Immature natural killer cell (primary cell): ENCODE measurements at regions not wholly inside any gene's neighbourhood (a gene's known extent, or its start where the extent isn't known, plus 50 kb on each side); places are given as distances from the start of the nearest gene placed in this dataset.

Experiments
- DNase-seq, 3 donors: peaks; one replicate each; pipeline ENCODE4 v3.0.0; 2022; ENCODE audit warnings: mixed read lengths in 1 of 3
- H3K27ac Mint-ChIP-seq, 6 donors: one replicate each; pipeline ENCODE4 v1.8.0; 2020; ENCODE audit warnings: mixed read lengths in 6 of 6, mild to moderate bottlenecking in 5 of 6, inconsistent platforms in 4 of 6, moderate library complexity in 3 of 6
- H3K27me3 Mint-ChIP-seq, 3 donors: one replicate each; pipeline ENCODE4 v1.8.0; 2020 to 2021; ENCODE audit warnings: low read depth in 3 of 3, mild to moderate bottlenecking in 3 of 3, mixed read lengths in 3 of 3, moderate library complexity in 3 of 3, inconsistent platforms in 1 of 3
- H3K36me3 Mint-ChIP-seq, 3 donors: one replicate each; pipeline ENCODE4 v1.8.0; 2020; ENCODE audit warnings: mixed read lengths in 3 of 3, inconsistent platforms in 2 of 3, mild to moderate bottlenecking in 2 of 3
- H3K4me1 Mint-ChIP-seq, 2 donors: one replicate each; pipeline ENCODE4 v1.8.0; 2020; ENCODE audit warnings: inconsistent platforms in 2 of 2, mild to moderate bottlenecking in 2 of 2, mixed read lengths in 2 of 2, moderate library complexity in 1 of 2
- H3K4me3 Mint-ChIP-seq, 5 donors: one replicate each; pipeline ENCODE4 v1.8.0; 2020; ENCODE audit warnings: mild to moderate bottlenecking in 5 of 5, mixed read lengths in 5 of 5, inconsistent platforms in 3 of 5, moderate library complexity in 3 of 5
- H3K9me3 Mint-ChIP-seq, 6 donors: one replicate each; pipeline ENCODE4 v1.8.0; 2020; ENCODE audit warnings: mild to moderate bottlenecking in 6 of 6, mixed read lengths in 6 of 6, inconsistent platforms in 4 of 6, moderate library complexity in 3 of 6

- H3K27me3 Mint-ChIP-seq = peaks cover under 1 to 4% (median 1%) of the 10 kb centered on the region in 3 donors
- no peak overlapping the region for H3K4me3 Mint-ChIP-seq
- no peaks in the 10 kb centered on the region for H3K4me1 Mint-ChIP-seq
- no peak overlapping the region for H3K27ac Mint-ChIP-seq
- H3K9me3 Mint-ChIP-seq = peaks cover 0 to 14% (median 5%) of the 10 kb centered on the region in 6 donors
- H3K36me3 Mint-ChIP-seq = no peaks in the 10 kb centered on the region
- no peak for DNase-seq
Observed at GRCh38 chr6:104404377-104404776, 455.3 kb downstream of the HACE1 start.

- no peaks in the 10 kb centered on the region for H3K36me3 Mint-ChIP-seq
- H3K4me1 Mint-ChIP-seq = no peaks in the 10 kb centered on the region
- peaks cover 0 to 6% (median 4%) of the 10 kb centered on the region in 6 donors for H3K9me3 Mint-ChIP-seq
- no peak overlapping the region for H3K27ac Mint-ChIP-seq
- no peak for DNase-seq
- H3K27me3 Mint-ChIP-seq = peaks cover 0 to 2% (median 1%) of the 10 kb centered on the region in 3 donors
- H3K4me3 Mint-ChIP-seq = no peak overlapping the region
Observed at GRCh38 chr6:104402572-104402971, 457.1 kb downstream of the HACE1 start.

GRCh38 chr6:104401926-104402325 lies 457.8 kb downstream of the HACE1 start:
- no peak overlapping the region for H3K4me3 Mint-ChIP-seq
- H3K27ac Mint-ChIP-seq = no peak overlapping the region
- H3K36me3 Mint-ChIP-seq = no peaks in the 10 kb centered on the region
- H3K4me1 Mint-ChIP-seq = no peaks in the 10 kb centered on the region
- peaks cover 0 to 2% (median 1%) of the 10 kb centered on the region in 3 donors for H3K27me3 Mint-ChIP-seq
- H3K9me3 Mint-ChIP-seq = peaks cover 0 to 6% (median 4%) of the 10 kb centered on the region in 6 donors
- DNase-seq = no peak

- Mint-ChIP-seq H3K36me3 (no peaks in the 10 kb centered on the region), H3K27me3 (peaks cover 0 to 2% (median 1%) of the 10 kb centered on the region in 3 donors), H3K9me3 (peaks cover 0 to 6% (median 3%) of the 10 kb centered on the region in 6 donors), H3K27ac (no peak overlapping the region), H3K4me1 (no peaks in the 10 kb centered on the region), H3K4me3 (no peak overlapping the region)
- DNase-seq = no peak
Observed at GRCh38 chr6:104400844-104401243, 458.9 kb downstream of the HACE1 start.

- Mint-ChIP-seq H3K36me3 (no peaks in the 10 kb centered on the region), H3K9me3 (peaks cover 0 to 10% (median 4%) of the 10 kb centered on the region in 6 donors), H3K27ac (no peak overlapping the region), H3K27me3 (peaks cover 0 to 1% (median 0%) of the 10 kb centered on the region in 3 donors), H3K4me3 (no peak overlapping the region), H3K4me1 (no peaks in the 10 kb centered on the region)
- DNase-seq = no peak
Observed at GRCh38 chr6:104396077-104396476, 463.6 kb downstream of the HACE1 start.

- DNase-seq = no peak
- Mint-ChIP-seq H3K27ac (no peak overlapping the region), H3K9me3 (peaks cover 3 to 18% (median 6%) of the 10 kb centered on the region in 6 donors), H3K4me3 (no peak overlapping the region), H3K36me3 (no peaks in the 10 kb centered on the region), H3K27me3 (peaks cover 0 to 8% (median 0%) of the 10 kb centered on the region in 3 donors), H3K4me1 (no peaks in the 10 kb centered on the region)
Observed at GRCh38 chr6:104381907-104382306, 477.8 kb downstream of the HACE1 start.

- Mint-ChIP-seq H3K4me3 (no peak overlapping the region), H3K36me3 (no peaks in the 10 kb centered on the region), H3K27me3 (no peaks in the 10 kb centered on the region), H3K4me1 (no peaks in the 10 kb centered on the region), H3K27ac (no peak overlapping the region), H3K9me3 (peaks cover 0 to 13% (median 3%) of the 10 kb centered on the region in 6 donors)
- no peak for DNase-seq
Observed at GRCh38 chr6:104365451-104366234, 494.1 kb downstream of the HACE1 start.

GRCh38 chr6:104357928-104358327 lies 501.8 kb downstream of the HACE1 start:
- no peaks in the 10 kb centered on the region for H3K4me1 Mint-ChIP-seq
- DNase-seq = no peak
- H3K4me3 Mint-ChIP-seq = no peak overlapping the region
- H3K27me3 Mint-ChIP-seq = no peaks in the 10 kb centered on the region
- no peaks in the 10 kb centered on the region for H3K36me3 Mint-ChIP-seq
- peaks cover 2 to 12% (median 7%) of the 10 kb centered on the region in 6 donors for H3K9me3 Mint-ChIP-seq
- no peak overlapping the region for H3K27ac Mint-ChIP-seq

- H3K36me3 Mint-ChIP-seq = no peaks in the 10 kb centered on the region
- H3K27ac Mint-ChIP-seq = no peak overlapping the region
- H3K9me3 Mint-ChIP-seq = peaks cover 2 to 12% (median 7%) of the 10 kb centered on the region in 6 donors
- no peaks in the 10 kb centered on the region for H3K4me1 Mint-ChIP-seq
- no peak overlapping the region for H3K4me3 Mint-ChIP-seq
- DNase-seq = no peak
- no peaks in the 10 kb centered on the region for H3K27me3 Mint-ChIP-seq
Observed at GRCh38 chr6:104356197-104356596, 503.5 kb downstream of the HACE1 start.

GRCh38 chr6:104349191-104349590 lies 510.5 kb downstream of the HACE1 start:
- peaks cover 3 to 28% (median 11%) of the 10 kb centered on the region in 6 donors for H3K9me3 Mint-ChIP-seq
- DNase-seq = no peak
- no peaks in the 10 kb centered on the region for H3K36me3 Mint-ChIP-seq
- H3K27me3 Mint-ChIP-seq = no peaks in the 10 kb centered on the region
- no peaks in the 10 kb centered on the region for H3K4me1 Mint-ChIP-seq
- no peak overlapping the region for H3K27ac Mint-ChIP-seq
- H3K4me3 Mint-ChIP-seq = no peak overlapping the region

- no peak for DNase-seq
- no peak overlapping the region for H3K4me3 Mint-ChIP-seq
- no peaks in the 10 kb centered on the region for H3K27me3 Mint-ChIP-seq
- H3K4me1 Mint-ChIP-seq = no peaks in the 10 kb centered on the region
- H3K36me3 Mint-ChIP-seq = no peaks in the 10 kb centered on the region
- no peak overlapping the region for H3K27ac Mint-ChIP-seq
- peaks cover 9 to 22% (median 15%) of the 10 kb centered on the region in 6 donors for H3K9me3 Mint-ChIP-seq
Observed at GRCh38 chr6:104344223-104344622, 515.5 kb downstream of the HACE1 start.

- Mint-ChIP-seq H3K27ac (no peak overlapping the region), H3K27me3 (peaks cover 0 to 3% (median 2%) of the 10 kb centered on the region in 3 donors), H3K36me3 (no peaks in the 10 kb centered on the region), H3K4me1 (no peaks in the 10 kb centered on the region), H3K9me3 (peaks cover 0 to 7% (median 1%) of the 10 kb centered on the region in 6 donors), H3K4me3 (no peak overlapping the region)
- no peak for DNase-seq
Observed at GRCh38 chr6:104332364-104332763, 527.4 kb downstream of the HACE1 start.

GRCh38 chr6:104326173-104327001 lies 533.3 kb downstream of the HACE1 start:
- Mint-ChIP-seq H3K36me3 (no peaks in the 10 kb centered on the region), H3K9me3 (peaks cover 0 to 7% (median 2%) of the 10 kb centered on the region in 6 donors), H3K27ac (no peak overlapping the region), H3K4me1 (no peaks in the 10 kb centered on the region), H3K27me3 (peaks cover 0 to 3% (median 1%) of the 10 kb centered on the region in 3 donors), H3K4me3 (no peak overlapping the region)
- DNase-seq = no peak
